MM.1S (cell line): ENCODE measurements at regions not wholly inside any gene's neighbourhood (a gene's known extent, or its start where the extent isn't known, plus 50 kb on each side); places are given as distances from the start of the nearest gene placed in this dataset.

ENCODE experiments used
- DNase-seq: peaks from one replicate; pipeline ENCODE4 v3.0.0-alpha.2; 2015
- H2AFZ ChIP-seq: fragments of 300-600 bp; sonication (generic); 2 replicates; pipeline ENCODE4 v1.6.0; 2016; ENCODE audit warnings: antibody characterized with exemption, low read length
- H3F3A ChIP-seq: fragments of 300-600 bp; sonication (generic); 2 replicates; pipeline ENCODE4 v1.6.1; 2016; ENCODE audit warnings: mild to moderate bottlenecking, antibody characterized with exemption, low read length, moderate library complexity, mixed read lengths; ENCODE audit not compliant: insufficient read depth
- H3K27ac ChIP-seq: fragments of 300-600 bp; sonication (generic); 2 replicates; pipeline ENCODE4 v1.5.1; 2016; ENCODE audit warnings: mild to moderate bottlenecking, low read length
- H3K27me3 ChIP-seq: fragments of 300-600 bp; sonication (generic); replicated peaks from 2 replicates; pipeline ENCODE4 v1.6.0; 2016; ENCODE audit warnings: low read length; ENCODE audit not compliant: insufficient read depth
- H3K36me3 ChIP-seq: fragments of 300-600 bp; sonication (generic); replicated peaks from 2 replicates; pipeline ENCODE4 v1.6.1; 2016; ENCODE audit warnings: mild to moderate bottlenecking, low read length, mixed read lengths; ENCODE audit not compliant: insufficient read depth
- H3K4me1 ChIP-seq: fragments of 300-600 bp; sonication (generic); 2 replicates; pipeline ENCODE4 v1.6.1; 2016; ENCODE audit warnings: low read length, mixed read lengths
- H3K4me2 ChIP-seq: fragments of 300-600 bp; sonication (generic); 2 replicates; pipeline ENCODE4 v1.6.0; 2016; ENCODE audit warnings: low read depth, low read length
- H3K4me3 ChIP-seq: fragments of 300-600 bp; sonication (generic); 2 replicates; pipeline ENCODE4 v1.5.1; 2016; ENCODE audit warnings: low read length, mixed read lengths
- H3K79me2 ChIP-seq: fragments of 300-600 bp; sonication (generic); 2 replicates; pipeline ENCODE4 v1.6.1; 2016; ENCODE audit warnings: mixed run types, low read length, mixed read lengths
- H3K9ac ChIP-seq: fragments of 300-600 bp; sonication (generic); 2 replicates; pipeline ENCODE4 v1.6.1; 2016; ENCODE audit warnings: low read length, mixed read lengths
- H3K9me2 ChIP-seq: fragments of 300-600 bp; sonication (generic); replicated peaks from 2 replicates; pipeline ENCODE4 v1.6.1; 2016; ENCODE audit warnings: mild to moderate bottlenecking, low read length, mixed read lengths; ENCODE audit not compliant: insufficient read depth
- H3K9me3 ChIP-seq: fragments of 300-600 bp; sonication (generic); replicated peaks from 2 replicates; pipeline ENCODE4 v1.6.1; 2016; ENCODE audit warnings: mild to moderate bottlenecking, low read length, mixed read lengths; ENCODE audit not compliant: insufficient read depth
- H4K20me1 ChIP-seq: fragments of 300-600 bp; sonication (generic); 2 replicates; pipeline ENCODE4 v1.6.1; 2016; ENCODE audit warnings: mild to moderate bottlenecking, low read length, moderate library complexity, mixed read lengths; ENCODE audit not compliant: insufficient read depth
- EZH2 ChIP-seq: fragments of 300-600 bp; sonication (generic); optimal IDR thresholded peaks from 2 replicates; pipeline ENCODE3; 2017; ENCODE audit warnings: low read depth, mild to moderate bottlenecking, antibody characterized with exemption, low read length, mixed read lengths
- EZH2phosphoT487 ChIP-seq: fragments of 300-600 bp; sonication (generic); IDR thresholded peaks from 2 replicates; pipeline ENCODE4 v1.6.1; 2018; ENCODE audit warnings: antibody characterized with exemption, low read length
- TF ChIP-seq, protein P1 (sequence below): fragments of 300-600 bp; sonication (generic); IDR thresholded peaks from 2 replicates; pipeline ENCODE4 v1.5.1; 2016; ENCODE audit warnings: antibody characterized with exemption, low read length, mixed read lengths

DNA sequence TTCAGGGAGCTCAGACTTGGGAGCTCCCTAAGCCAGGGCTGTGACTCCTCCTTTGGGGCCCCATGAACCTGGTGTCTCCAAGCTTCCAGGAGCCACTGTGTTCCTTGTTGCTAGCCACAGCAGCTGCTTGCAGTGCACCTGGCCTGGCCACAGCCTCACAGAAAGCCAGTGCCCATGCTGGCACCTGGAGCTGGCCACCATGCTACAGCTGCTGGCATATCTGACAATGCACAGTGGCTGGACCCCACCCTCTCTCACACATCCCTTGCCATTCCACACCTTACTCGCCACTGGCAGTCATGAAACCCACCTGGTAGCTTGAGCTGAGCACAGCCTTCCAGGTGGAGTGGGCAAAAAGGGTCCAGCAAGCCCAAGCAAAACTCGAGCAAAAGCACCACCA is 441.7 kb downstream of the ARAP2 start:
- Histone ChIP-seq H3K27ac (no peak overlapping the region), H3K9ac (no peak overlapping the region), H4K20me1 (no peaks in the 10 kb centered on the region), H3K36me3 (no peaks in the 10 kb centered on the region), H2AFZ (no peak overlapping the region), H3K27me3 (no peaks in the 10 kb centered on the region), H3K4me1 (no peaks in the 10 kb centered on the region), H3K79me2 (no peaks in the 10 kb centered on the region), H3K9me3 (no peaks in the 10 kb centered on the region), H3K4me3 (no peak overlapping the region), H3K4me2 (no peak overlapping the region), H3F3A (no peaks in the 10 kb centered on the region), H3K9me2 (no peaks in the 10 kb centered on the region)
- no peak for DNase-seq
- TF ChIP-seq EZH2: no peak
- no peak for TF ChIP-seq EZH2phosphoT487

DNA sequence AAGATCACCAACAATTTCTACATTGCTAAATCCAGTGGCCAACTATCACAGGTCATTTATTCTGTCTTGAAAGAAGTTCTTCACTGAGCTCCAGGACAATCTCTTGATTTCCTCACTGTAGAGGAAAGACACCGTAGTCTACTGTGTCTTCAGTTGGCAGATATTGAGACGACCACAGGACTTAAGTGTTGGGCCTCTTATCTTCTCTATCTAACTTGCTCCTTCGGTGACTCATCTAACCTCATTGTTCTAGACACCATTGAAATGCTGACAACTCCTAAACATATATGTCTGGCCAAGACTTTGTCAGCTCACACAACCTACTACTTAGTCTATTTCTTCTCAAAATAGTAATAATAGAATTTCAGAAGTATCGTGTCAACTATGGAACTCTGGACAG is 425.8 kb downstream of the ARAP2 start:
- H3K4me2 ChIP-seq: no peak overlapping the region
- H4K20me1 ChIP-seq: no peaks in the 10 kb centered on the region
- H3K36me3 ChIP-seq: no peaks in the 10 kb centered on the region
- TF ChIP-seq, protein P1, sequence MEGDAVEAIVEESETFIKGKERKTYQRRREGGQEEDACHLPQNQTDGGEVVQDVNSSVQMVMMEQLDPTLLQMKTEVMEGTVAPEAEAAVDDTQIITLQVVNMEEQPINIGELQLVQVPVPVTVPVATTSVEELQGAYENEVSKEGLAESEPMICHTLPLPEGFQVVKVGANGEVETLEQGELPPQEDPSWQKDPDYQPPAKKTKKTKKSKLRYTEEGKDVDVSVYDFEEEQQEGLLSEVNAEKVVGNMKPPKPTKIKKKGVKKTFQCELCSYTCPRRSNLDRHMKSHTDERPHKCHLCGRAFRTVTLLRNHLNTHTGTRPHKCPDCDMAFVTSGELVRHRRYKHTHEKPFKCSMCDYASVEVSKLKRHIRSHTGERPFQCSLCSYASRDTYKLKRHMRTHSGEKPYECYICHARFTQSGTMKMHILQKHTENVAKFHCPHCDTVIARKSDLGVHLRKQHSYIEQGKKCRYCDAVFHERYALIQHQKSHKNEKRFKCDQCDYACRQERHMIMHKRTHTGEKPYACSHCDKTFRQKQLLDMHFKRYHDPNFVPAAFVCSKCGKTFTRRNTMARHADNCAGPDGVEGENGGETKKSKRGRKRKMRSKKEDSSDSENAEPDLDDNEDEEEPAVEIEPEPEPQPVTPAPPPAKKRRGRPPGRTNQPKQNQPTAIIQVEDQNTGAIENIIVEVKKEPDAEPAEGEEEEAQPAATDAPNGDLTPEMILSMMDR: no peak
- TF ChIP-seq EZH2 (no peak), EZH2phosphoT487 (no peak)
- H3K4me1 ChIP-seq: no peaks in the 10 kb centered on the region
- no peak overlapping the region for H2AFZ ChIP-seq
- H3K27me3 ChIP-seq: no peaks in the 10 kb centered on the region
- no peak overlapping the region for H3K9ac ChIP-seq
- H3K4me3 ChIP-seq: no peak overlapping the region
- H3K27ac ChIP-seq: no peak overlapping the region
- no peak for DNase-seq
- H3K79me2 ChIP-seq: no peaks in the 10 kb centered on the region
- H3F3A ChIP-seq: no peaks in the 10 kb centered on the region
- H3K9me2 ChIP-seq: no peaks in the 10 kb centered on the region
- no peaks in the 10 kb centered on the region for H3K9me3 ChIP-seq

DNA sequence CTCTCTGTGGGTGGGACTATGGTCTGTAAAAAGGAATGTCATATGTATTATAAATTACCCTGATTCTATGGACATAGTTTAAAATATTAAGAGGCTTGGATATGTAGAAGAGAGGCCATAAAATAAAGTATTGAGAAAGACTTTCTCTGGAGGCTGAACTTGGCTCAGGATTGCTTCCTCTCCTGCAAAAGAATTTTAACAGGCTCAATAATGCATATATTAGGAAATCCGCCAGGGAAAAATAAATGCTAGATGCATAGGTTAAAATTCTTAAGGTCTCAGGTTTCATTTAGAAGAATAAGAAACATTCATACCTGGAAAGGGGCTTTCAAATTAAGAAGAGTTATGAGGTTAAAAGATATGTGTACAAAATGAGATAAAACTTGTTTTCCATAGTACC is 424.3 kb downstream of the ARAP2 start:
- H3K36me3 ChIP-seq: no peaks in the 10 kb centered on the region
- TF ChIP-seq EZH2: no peak
- TF ChIP-seq, protein P1: no peak
- TF ChIP-seq EZH2phosphoT487: no peak
- H3K79me2 ChIP-seq: no peaks in the 10 kb centered on the region
- no peak overlapping the region for H3K9ac ChIP-seq
- no peak overlapping the region for H3K4me3 ChIP-seq
- no peak overlapping the region for H2AFZ ChIP-seq
- H3K4me1 ChIP-seq: no peaks in the 10 kb centered on the region
- no peak overlapping the region for H3K4me2 ChIP-seq
- no peaks in the 10 kb centered on the region for H4K20me1 ChIP-seq
- no peak overlapping the region for H3K27ac ChIP-seq
- DNase-seq: no peak
- H3K27me3 ChIP-seq: no peaks in the 10 kb centered on the region
- no peaks in the 10 kb centered on the region for H3K9me2 ChIP-seq
- H3K9me3 ChIP-seq: no peaks in the 10 kb centered on the region
- no peaks in the 10 kb centered on the region for H3F3A ChIP-seq

DNA sequence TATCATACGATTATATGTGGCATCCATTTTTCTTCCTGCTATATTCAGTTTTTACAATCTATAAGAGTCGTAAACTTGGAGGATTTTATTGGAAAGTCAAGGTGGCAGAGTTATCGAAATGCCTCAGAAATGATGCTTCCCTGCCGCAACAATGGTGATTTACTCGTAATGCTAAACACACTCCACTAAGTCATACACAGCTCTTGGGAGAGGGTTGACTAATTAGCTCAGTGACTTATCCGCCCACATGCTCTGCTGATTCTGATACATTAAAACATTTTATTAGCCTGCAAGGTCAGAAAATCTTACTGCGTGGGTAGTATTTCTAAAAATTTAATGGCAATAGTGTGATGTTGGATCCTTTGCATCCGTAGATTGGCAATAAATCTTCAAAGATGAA is 420.1 kb downstream of the ARAP2 start:
- Histone ChIP-seq H3K9ac (no peak overlapping the region), H3K4me3 (no peak overlapping the region), H3K79me2 (no peaks in the 10 kb centered on the region), H3K36me3 (no peaks in the 10 kb centered on the region), H4K20me1 (no peaks in the 10 kb centered on the region), H2AFZ (no peak overlapping the region), H3F3A (no peaks in the 10 kb centered on the region), H3K27ac (no peak overlapping the region), H3K4me1 (no peaks in the 10 kb centered on the region), H3K9me2 (no peaks in the 10 kb centered on the region), H3K9me3 (no peaks in the 10 kb centered on the region), H3K27me3 (no peaks in the 10 kb centered on the region), H3K4me2 (no peak overlapping the region)
- DNase-seq: no peak
- no peak for TF ChIP-seq EZH2phosphoT487
- TF ChIP-seq, protein P1: no peak
- no peak for TF ChIP-seq EZH2
